DND-41 (cell line): ENCODE measurements at regions not wholly inside any gene's neighbourhood (a gene's known extent, or its start where the extent isn't known, plus 50 kb on each side); places are given as distances from the start of the nearest gene placed in this dataset.

Experiments used
- CTCF ChIP-seq: IDR thresholded peaks from 2 replicates; pipeline ENCODE4 v1.5.1; 2012; ENCODE audit warnings: borderline replicate concordance, low read length, moderate library complexity, mild to moderate bottlenecking; ENCODE audit not compliant: poor library complexity, severe bottlenecking; ENCODE audit errors: extremely low read depth
- EZH2 ChIP-seq: IDR thresholded peaks from 3 replicates; pipeline ENCODE4 v1.6.1; 2012; ENCODE audit warnings: borderline replicate concordance, low read depth, mild to moderate bottlenecking, moderate library complexity, low read length, inconsistent platforms; ENCODE audit not compliant: severe bottlenecking

- TF ChIP-seq CTCF (no peak), EZH2 (no peak)
Observed at GRCh38 chr3:164657631-164658030, 420.7 kb downstream of the SI start.
